GM23338 (cell line): ENCODE measurements at regions not wholly inside any gene's neighbourhood (a gene's known extent, or its start where the extent isn't known, plus 50 kb on each side); places are given as distances from the start of the nearest gene placed in this dataset.

Experiments
- ATAC-seq: fragments of 200-7000 bp; cut with Tn5 transposase; 3 replicates; pipeline ENCODE4 v1.9.1; 2020
- DNase-seq: peaks from one replicate; pipeline ENCODE4 v3.0.0-alpha.2; 2015; ENCODE audit warnings: low spot score
- H2AFZ ChIP-seq: fragments of 200-600 bp; sonication (generic); 2 replicates; pipeline ENCODE4 v1.8.0; 2016; ENCODE audit warnings: antibody characterized with exemption, mild to moderate bottlenecking, moderate library complexity
- H3F3A ChIP-seq: fragments of 200-600 bp; sonication (generic); replicated peaks from 2 replicates; pipeline ENCODE4 v1.8.0; 2017; ENCODE audit warnings: antibody characterized with exemption, mixed run types, low read depth
- H3K27ac ChIP-seq: fragments of 200-600 bp; sonication (generic); 2 replicates; pipeline ENCODE4 v1.6.1; 2016; ENCODE audit warnings: low read depth
- H3K27me3 ChIP-seq: fragments of 200-600 bp; sonication (generic); 2 replicates; pipeline ENCODE4 v1.8.0; 2016; ENCODE audit warnings: mild to moderate bottlenecking, mixed run types, moderate library complexity; ENCODE audit not compliant: insufficient read depth
- H3K36me3 ChIP-seq: fragments of 200-600 bp; sonication (generic); 2 replicates; pipeline ENCODE4 v1.8.0; 2016; ENCODE audit warnings: mild to moderate bottlenecking; ENCODE audit not compliant: insufficient read depth
- H3K4me1 ChIP-seq: fragments of 200-600 bp; sonication (generic); 2 replicates; pipeline ENCODE4 v1.8.0; 2016; ENCODE audit warnings: mild to moderate bottlenecking, moderate library complexity; ENCODE audit not compliant: insufficient read depth
- H3K4me2 ChIP-seq: fragments of 200-600 bp; sonication (generic); 2 replicates; pipeline ENCODE4 v1.7.1; 2017; ENCODE audit warnings: mixed run types
- H3K4me3 ChIP-seq: fragments of 200-600 bp; sonication (generic); 2 replicates; pipeline ENCODE4 v1.6.1; 2016; ENCODE audit warnings: mixed run types
- H3K79me2 ChIP-seq: fragments of 200-600 bp; sonication (generic); replicated peaks from 2 replicates; pipeline ENCODE4 v1.8.0; 2017; ENCODE audit warnings: mild to moderate bottlenecking; ENCODE audit not compliant: insufficient read depth
- H3K9me2 ChIP-seq: fragments of 200-600 bp; sonication (generic); 2 replicates; pipeline ENCODE4 v1.8.0; 2017; ENCODE audit not compliant: insufficient read depth
- H4K20me1 ChIP-seq: fragments of 200-600 bp; sonication (generic); replicated peaks from 2 replicates; pipeline ENCODE4 v1.8.0; 2017; ENCODE audit warnings: mild to moderate bottlenecking; ENCODE audit not compliant: insufficient read depth
- H3K27ac Mint-ChIP-seq: 2 replicates; pipeline ENCODE4 v1.8.0; 2020; ENCODE audit warnings: inconsistent platforms, mild to moderate bottlenecking, moderate library complexity, mixed read lengths
- H3K27me3 Mint-ChIP-seq: 3 replicates; pipeline ENCODE4 v1.8.0; 2022; ENCODE audit warnings: low read depth, mild to moderate bottlenecking, moderate library complexity, mixed read lengths, inconsistent platforms; ENCODE audit not compliant: insufficient read depth, poor library complexity
- H3K36me3 Mint-ChIP-seq: 3 replicates; pipeline ENCODE4 v1.8.0; 2021; ENCODE audit warnings: low read depth, mild to moderate bottlenecking, inconsistent platforms, moderate library complexity, mixed read lengths
- H3K4me1 Mint-ChIP-seq: 3 replicates; pipeline ENCODE4 v1.8.0; 2020; ENCODE audit warnings: mild to moderate bottlenecking, inconsistent platforms, mixed read lengths
- H3K4me3 Mint-ChIP-seq: 3 replicates; pipeline ENCODE4 v1.8.0; 2021; ENCODE audit warnings: moderate library complexity, mild to moderate bottlenecking, inconsistent platforms, mixed read lengths
- H3K9me3 Mint-ChIP-seq: 3 replicates; pipeline ENCODE4 v1.8.0; 2020; ENCODE audit warnings: moderate library complexity, mild to moderate bottlenecking, inconsistent platforms, mixed read lengths
- CREB1 ChIP-seq: fragments of 250-450 bp; sonication (Bioruptor Pico); IDR thresholded peaks from 2 replicates; pipeline ENCODE4 v1.5.0; 2020; ENCODE audit warnings: low read depth, mild to moderate bottlenecking, moderate library complexity
- EZH2 ChIP-seq: fragments of 200-600 bp; sonication (generic); IDR thresholded peaks from one replicate; pipeline ENCODE4 v1.8.0; 2017; ENCODE audit warnings: antibody characterized with exemption, mild to moderate bottlenecking, low read depth; ENCODE audit not compliant: unreplicated experiment
- EZH2phosphoT487 ChIP-seq: fragments of 200-600 bp; sonication (generic); IDR thresholded peaks from one replicate; pipeline ENCODE4 v1.8.1; 2018; ENCODE audit warnings: antibody characterized with exemption; ENCODE audit not compliant: unreplicated experiment
- JUNB ChIP-seq: IDR thresholded peaks from one replicate; pipeline ENCODE4 v1.6.1; 2016; ENCODE audit warnings: antibody characterized with exemption; ENCODE audit not compliant: unreplicated experiment
- NANOG ChIP-seq: IDR thresholded peaks from 2 replicates; pipeline ENCODE4 v1.6.1; 2016; ENCODE audit warnings: antibody characterized with exemption, borderline replicate concordance
- ZNF114 ChIP-seq: fragments of 250-450 bp; sonication (Bioruptor Pico); IDR thresholded peaks from 2 replicates; pipeline ENCODE4 v1.5.0; 2020; ENCODE audit warnings: mild to moderate bottlenecking, moderate library complexity
- TF ChIP-seq, protein P1 (sequence below): fragments of 250-450 bp; sonication (Bioruptor Pico); IDR thresholded peaks from 2 replicates; pipeline ENCODE4 v1.5.0; 2020; ENCODE audit warnings: mild to moderate bottlenecking, moderate library complexity
- TF ChIP-seq, protein P2 (sequence below): IDR thresholded peaks from 2 replicates; pipeline ENCODE4 v1.6.1; 2016; ENCODE audit warnings: antibody characterized with exemption

DNA sequence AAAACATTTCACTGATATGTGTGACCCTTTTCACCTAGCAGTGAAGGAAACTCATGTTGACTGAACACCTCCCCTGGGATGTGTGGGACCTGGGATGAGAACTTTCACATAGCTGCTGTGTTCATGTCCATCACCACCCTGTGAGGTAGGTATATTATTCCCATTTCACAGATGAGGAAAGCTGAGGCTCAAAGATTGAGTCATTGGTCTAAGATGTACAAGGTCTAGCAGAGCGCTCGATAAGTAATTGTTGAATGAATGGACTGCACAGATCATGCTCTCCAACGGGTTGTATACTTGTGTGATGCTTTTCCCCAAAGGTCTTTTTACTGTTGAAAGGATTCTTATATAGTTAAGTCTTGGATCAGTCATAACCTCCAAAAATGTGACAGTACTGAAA, 75.6 kb upstream of the TSC22D1 start (continued):
- TF ChIP-seq, protein P1, sequence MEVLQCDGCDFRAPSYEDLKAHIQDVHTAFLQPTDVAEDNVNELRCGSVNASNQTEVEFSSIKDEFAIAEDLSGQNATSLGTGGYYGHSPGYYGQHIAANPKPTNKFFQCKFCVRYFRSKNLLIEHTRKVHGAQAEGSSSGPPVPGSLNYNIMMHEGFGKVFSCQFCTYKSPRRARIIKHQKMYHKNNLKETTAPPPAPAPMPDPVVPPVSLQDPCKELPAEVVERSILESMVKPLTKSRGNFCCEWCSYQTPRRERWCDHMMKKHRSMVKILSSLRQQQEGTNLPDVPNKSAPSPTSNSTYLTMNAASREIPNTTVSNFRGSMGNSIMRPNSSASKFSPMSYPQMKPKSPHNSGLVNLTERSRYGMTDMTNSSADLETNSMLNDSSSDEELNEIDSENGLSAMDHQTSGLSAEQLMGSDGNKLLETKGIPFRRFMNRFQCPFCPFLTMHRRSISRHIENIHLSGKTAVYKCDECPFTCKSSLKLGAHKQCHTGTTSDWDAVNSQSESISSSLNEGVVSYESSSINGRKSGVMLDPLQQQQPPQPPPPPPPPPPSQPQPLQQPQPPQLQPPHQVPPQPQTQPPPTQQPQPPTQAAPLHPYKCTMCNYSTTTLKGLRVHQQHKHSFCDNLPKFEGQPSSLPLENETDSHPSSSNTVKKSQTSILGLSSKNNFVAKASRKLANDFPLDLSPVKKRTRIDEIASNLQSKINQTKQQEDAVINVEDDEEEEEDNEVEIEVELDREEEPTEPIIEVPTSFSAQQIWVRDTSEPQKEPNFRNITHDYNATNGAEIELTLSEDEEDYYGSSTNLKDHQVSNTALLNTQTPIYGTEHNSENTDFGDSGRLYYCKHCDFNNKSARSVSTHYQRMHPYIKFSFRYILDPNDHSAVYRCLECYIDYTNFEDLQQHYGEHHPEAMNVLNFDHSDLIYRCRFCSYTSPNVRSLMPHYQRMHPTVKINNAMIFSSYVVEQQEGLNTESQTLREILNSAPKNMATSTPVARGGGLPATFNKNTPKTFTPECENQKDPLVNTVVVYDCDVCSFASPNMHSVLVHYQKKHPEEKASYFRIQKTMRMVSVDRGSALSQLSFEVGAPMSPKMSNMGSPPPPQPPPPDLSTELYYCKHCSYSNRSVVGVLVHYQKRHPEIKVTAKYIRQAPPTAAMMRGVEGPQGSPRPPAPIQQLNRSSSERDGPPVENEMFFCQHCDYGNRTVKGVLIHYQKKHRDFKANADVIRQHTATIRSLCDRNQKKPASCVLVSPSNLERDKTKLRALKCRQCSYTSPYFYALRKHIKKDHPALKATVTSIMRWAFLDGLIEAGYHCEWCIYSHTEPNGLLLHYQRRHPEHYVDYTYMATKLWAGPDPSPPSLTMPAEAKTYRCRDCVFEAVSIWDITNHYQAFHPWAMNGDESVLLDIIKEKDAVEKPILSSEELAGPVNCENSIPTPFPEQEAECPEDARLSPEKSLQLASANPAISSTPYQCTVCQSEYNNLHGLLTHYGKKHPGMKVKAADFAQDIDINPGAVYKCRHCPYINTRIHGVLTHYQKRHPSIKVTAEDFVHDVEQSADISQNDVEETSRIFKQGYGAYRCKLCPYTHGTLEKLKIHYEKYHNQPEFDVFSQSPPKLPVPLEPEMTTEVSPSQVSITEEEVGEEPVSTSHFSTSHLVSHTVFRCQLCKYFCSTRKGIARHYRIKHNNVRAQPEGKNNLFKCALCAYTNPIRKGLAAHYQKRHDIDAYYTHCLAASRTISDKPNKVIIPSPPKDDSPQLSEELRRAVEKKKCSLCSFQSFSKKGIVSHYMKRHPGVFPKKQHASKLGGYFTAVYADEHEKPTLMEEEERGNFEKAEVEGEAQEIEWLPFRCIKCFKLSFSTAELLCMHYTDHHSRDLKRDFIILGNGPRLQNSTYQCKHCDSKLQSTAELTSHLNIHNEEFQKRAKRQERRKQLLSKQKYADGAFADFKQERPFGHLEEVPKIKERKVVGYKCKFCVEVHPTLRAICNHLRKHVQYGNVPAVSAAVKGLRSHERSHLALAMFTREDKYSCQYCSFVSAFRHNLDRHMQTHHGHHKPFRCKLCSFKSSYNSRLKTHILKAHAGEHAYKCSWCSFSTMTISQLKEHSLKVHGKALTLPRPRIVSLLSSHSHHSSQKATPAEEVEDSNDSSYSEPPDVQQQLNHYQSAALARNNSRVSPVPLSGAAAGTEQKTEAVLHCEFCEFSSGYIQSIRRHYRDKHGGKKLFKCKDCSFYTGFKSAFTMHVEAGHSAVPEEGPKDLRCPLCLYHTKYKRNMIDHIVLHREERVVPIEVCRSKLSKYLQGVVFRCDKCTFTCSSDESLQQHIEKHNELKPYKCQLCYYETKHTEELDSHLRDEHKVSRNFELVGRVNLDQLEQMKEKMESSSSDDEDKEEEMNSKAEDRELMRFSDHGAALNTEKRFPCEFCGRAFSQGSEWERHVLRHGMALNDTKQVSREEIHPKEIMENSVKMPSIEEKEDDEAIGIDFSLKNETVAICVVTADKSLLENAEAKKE (CRISPR knock-in tag) = no peak
- no peak for TF ChIP-seq ZNF114 (CRISPR knock-in tag)
- TF ChIP-seq, protein P2, sequence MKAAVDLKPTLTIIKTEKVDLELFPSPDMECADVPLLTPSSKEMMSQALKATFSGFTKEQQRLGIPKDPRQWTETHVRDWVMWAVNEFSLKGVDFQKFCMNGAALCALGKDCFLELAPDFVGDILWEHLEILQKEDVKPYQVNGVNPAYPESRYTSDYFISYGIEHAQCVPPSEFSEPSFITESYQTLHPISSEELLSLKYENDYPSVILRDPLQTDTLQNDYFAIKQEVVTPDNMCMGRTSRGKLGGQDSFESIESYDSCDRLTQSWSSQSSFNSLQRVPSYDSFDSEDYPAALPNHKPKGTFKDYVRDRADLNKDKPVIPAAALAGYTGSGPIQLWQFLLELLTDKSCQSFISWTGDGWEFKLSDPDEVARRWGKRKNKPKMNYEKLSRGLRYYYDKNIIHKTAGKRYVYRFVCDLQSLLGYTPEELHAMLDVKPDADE = no peak

DNA sequence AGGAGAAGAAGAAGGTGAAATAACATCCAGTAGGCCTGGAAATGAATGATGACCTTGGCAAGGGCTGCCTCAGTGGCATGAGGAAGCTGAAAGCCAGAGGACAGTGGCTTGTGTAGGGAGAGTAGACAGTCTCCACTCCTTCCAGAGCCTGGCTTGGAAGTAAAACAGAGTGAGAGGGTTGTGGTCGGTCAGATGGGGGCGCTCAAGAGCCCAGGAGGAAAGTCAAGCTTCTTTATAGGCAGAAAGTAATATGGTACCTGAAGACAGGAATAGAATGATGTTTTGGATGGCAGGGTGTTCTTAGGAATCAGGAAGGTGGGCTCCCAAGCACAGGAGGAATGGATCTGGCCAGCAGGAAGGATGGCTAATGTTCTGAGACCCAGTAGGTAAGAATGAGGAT, 75.1 kb upstream of the TSC22D1 start:
- Mint-ChIP-seq H3K27me3 (peaks cover 2% of the 10 kb centered on the region), H3K9me3 (no peaks in the 10 kb centered on the region), H3K4me3 (no peak overlapping the region), H3K27ac (no peak overlapping the region), H3K4me1 (peaks cover 18% of the 10 kb centered on the region), H3K36me3 (no peaks in the 10 kb centered on the region)
- no peaks in the 10 kb centered on the region; the same call in 1 of the 2 replicates for H3K9me2 ChIP-seq
- no peak overlapping the region for H3K4me2 ChIP-seq
- H3K36me3 ChIP-seq = no peaks in the 10 kb centered on the region
- DNase-seq = peak; percentile 57
- no peaks in the 10 kb centered on the region for H3K79me2 ChIP-seq
- peaks cover 12% of the 10 kb centered on the region for H3K4me1 ChIP-seq
- no peaks in the 10 kb centered on the region for H4K20me1 ChIP-seq
- H3F3A ChIP-seq = no peaks in the 10 kb centered on the region
- no peak overlapping the region for H3K4me3 ChIP-seq
- no peaks in the 10 kb centered on the region for H3K27me3 ChIP-seq
- ATAC-seq = peak; percentile 28
- no peak overlapping the region for H2AFZ ChIP-seq
- H3K27ac ChIP-seq = no peak overlapping the region
- TF ChIP-seq CREB1 (CRISPR knock-in tag) (no peak), NANOG (no peak), EZH2phosphoT487 (no peak), EZH2 (no peak), JUNB (no peak)
- TF ChIP-seq, protein P2 = no peak
- TF ChIP-seq, protein P1 (CRISPR knock-in tag) = no peak
